GM19328 (cell line): ENCODE measurements at regions not wholly inside any gene's neighbourhood (a gene's known extent, or its start where the extent isn't known, plus 50 kb on each side); places are given as distances from the start of the nearest gene placed in this dataset.
"Not testable (repeated sequence)": the region's sequence is repeated elsewhere in the genome, so short reads cannot be mapped to it uniquely, and the experiment has no call there.

Source experiments
- ATAC-seq: cut with Tn5 transposase; IDR thresholded peaks from one replicate; pipeline ENCODE4 v1.9.1; 2021; ENCODE audit warnings: mild to moderate bottlenecking, moderate library complexity; ENCODE audit not compliant: unreplicated experiment

- no peak for ATAC-seq
Measured at GRCh38 chr14:58876608-58877007, 238.8 kb downstream of the DACT1 start.

- ATAC-seq = no peak
Measured at GRCh38 chr14:58878439-58879139, 240.8 kb downstream of the DACT1 start.

- ATAC-seq = no peak
Measured at GRCh38 chr14:58881433-58881832, 243.7 kb downstream of the DACT1 start.

GRCh38 chr14:58882577-58883018 is 244.8 kb downstream of the DACT1 start:
- no peak for ATAC-seq

- no peak for ATAC-seq
Measured at GRCh38 chr14:58884442-58884841, 246.7 kb downstream of the DACT1 start.

GRCh38 chr14:58887931-58888330 is 250.2 kb downstream of the DACT1 start:
- no peak for ATAC-seq

- no peak for ATAC-seq
Measured at GRCh38 chr14:58898655-58899316, 261.0 kb downstream of the DACT1 start.

GRCh38 chr14:58899317-58899713 is 261.6 kb downstream of the DACT1 start:
- ATAC-seq = no peak

- no peak for ATAC-seq
Measured at GRCh38 chr14:58901826-58902225, 264.1 kb downstream of the DACT1 start.

- no peak for ATAC-seq
Measured at GRCh38 chr14:58904776-58905175, 267.0 kb downstream of the DACT1 start.

GRCh38 chr14:58907803-58908202 is 270.0 kb downstream of the DACT1 start:
- no peak for ATAC-seq

- no peak for ATAC-seq
Measured at GRCh38 chr14:58912287-58912686, 274.5 kb downstream of the DACT1 start.

- no peak for ATAC-seq
Measured at GRCh38 chr14:58912799-58913432, 275.2 kb downstream of the DACT1 start.

- no peak for ATAC-seq
Measured at GRCh38 chr14:58914279-58914855, 274.1 kb upstream of the DAAM1 start.

- ATAC-seq = no peak
Measured at GRCh38 chr14:58915646-58916045, 272.8 kb upstream of the DAAM1 start.

GRCh38 chr14:58918066-58918738 is 270.3 kb upstream of the DAAM1 start:
- no peak for ATAC-seq

GRCh38 chr14:58919217-58919616 is 269.2 kb upstream of the DAAM1 start:
- ATAC-seq = no peak

GRCh38 chr14:58920230-58920629 is 268.2 kb upstream of the DAAM1 start:
- ATAC-seq = no peak

GRCh38 chr14:58922201-58922940 is 266.1 kb upstream of the DAAM1 start:
- not testable (repeated sequence) for ATAC-seq

- ATAC-seq = no peak
Measured at GRCh38 chr14:58923751-58924405, 264.6 kb upstream of the DAAM1 start.
